ENCODE measurements at regions not wholly inside any gene's neighbourhood (a gene's known extent, or its start where the extent isn't known, plus 50 kb on each side); places are given as distances from the start of the nearest gene placed in this dataset.

DNA sequence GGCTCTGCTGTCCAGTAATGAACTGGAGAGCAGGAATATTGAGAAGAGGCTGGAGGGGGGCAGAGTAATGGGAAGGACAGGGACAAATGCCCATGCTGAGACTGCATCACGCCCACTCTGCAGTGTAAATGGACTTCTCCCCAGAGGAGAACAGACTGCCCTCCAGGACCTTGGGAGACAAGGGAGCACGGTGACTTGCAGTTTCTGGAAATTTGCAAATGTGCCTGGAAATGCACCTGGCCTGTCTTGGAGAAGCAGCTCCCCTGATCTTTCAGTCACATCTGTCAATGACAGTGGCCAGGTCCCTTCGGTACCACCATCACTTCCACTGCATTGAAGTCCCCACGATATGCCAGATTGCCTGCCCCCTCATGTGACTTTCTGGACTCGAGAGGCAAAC, 178.7 kb upstream of the SH3BP4 start:
- Mint-ChIP-seq H3K4me1 (peaks cover 5% of the 10 kb centered on the region), H3K36me3 (ENCODE audit: low read depth) (peaks cover 2% of the 10 kb centered on the region), H3K4me3 (no peak overlapping the region), H3K27ac (no peak overlapping the region), H3K27me3 (peaks cover 65% of the 10 kb centered on the region)
- no peaks in the 10 kb centered on the region for H3K9me3 ChIP-seq (ENCODE audit: control insufficient read depth, low read length, poor library complexity, severe bottlenecking)
- ATAC-seq, result no peak
- no peak for DNase-seq

DNA sequence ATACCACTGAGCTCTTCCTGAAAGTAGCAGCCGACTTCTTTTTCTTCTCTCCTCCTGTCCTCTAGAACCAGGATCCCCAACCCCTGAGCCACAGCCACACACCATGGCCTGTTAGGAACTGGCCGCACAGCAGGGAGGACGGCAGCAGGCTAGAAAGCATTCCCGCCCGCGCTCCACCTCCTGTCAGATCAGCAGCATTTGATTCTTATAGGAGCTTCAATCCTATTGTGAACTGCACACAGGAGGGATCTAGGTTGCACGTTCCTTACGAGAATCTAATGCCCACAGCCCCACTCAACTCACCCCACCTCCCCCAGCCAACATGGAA, 179.1 kb upstream of the SH3BP4 start:
- Mint-ChIP-seq H3K4me3 (no peak overlapping the region), H3K4me1 (peaks cover 5% of the 10 kb centered on the region), H3K36me3 (ENCODE audit: low read depth) (peaks cover 2% of the 10 kb centered on the region), H3K27me3 (peaks cover 66% of the 10 kb centered on the region), H3K27ac (no peak overlapping the region)
- ATAC-seq (no peak), DNase-seq (no peak)
- H3K9me3 ChIP-seq (ENCODE audit: control insufficient read depth, low read length, poor library complexity, severe bottlenecking), result no peaks in the 10 kb centered on the region

DNA sequence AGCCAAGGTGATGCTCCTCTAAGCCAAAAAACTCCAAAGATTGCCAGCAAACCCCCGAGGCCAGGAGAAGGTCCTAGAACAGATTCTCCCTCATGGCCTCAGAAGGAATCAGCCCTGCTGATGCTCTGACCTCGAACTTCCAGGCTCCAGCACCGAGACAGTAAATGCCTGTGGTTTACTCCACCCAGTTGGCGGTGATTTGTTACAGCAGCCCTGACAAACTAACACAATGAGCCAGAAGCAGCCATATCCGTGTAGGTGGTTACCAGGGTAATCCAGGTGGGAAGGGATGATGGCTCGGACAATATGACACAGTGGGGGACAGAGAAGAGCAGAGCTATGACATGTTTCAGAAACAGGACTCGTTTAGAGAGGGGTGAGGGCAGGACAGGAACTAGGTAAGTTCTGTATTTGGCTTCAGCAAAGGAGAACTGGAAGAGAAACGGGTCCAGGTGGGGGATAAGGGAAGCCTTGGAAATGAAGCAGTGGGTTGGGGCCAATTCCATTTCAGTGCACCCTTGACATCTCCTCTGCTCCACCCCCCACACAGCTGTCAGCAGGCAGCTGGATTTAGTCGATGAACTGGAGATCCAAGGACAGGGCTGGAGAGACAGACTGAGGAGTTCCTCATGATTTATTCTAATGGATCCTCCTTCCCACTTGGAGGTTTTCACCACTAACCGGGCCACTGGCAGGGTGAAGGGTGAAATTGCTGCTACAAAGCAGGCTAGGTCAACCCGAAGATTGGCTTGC, 179.7 kb upstream of the SH3BP4 start:
- DNase-seq, result no peak
- no peak overlapping the region for H3K4me3 Mint-ChIP-seq
- H3K4me1 Mint-ChIP-seq, result peaks cover 5% of the 10 kb centered on the region
- no peak overlapping the region for H3K27ac Mint-ChIP-seq
- no peak for ATAC-seq
- peaks cover 2% of the 10 kb centered on the region for H3K36me3 Mint-ChIP-seq (ENCODE audit: low read depth)
- peaks cover 68% of the 10 kb centered on the region for H3K27me3 Mint-ChIP-seq
- no peaks in the 10 kb centered on the region for H3K9me3 ChIP-seq (ENCODE audit: control insufficient read depth, low read length, poor library complexity, severe bottlenecking)

DNA sequence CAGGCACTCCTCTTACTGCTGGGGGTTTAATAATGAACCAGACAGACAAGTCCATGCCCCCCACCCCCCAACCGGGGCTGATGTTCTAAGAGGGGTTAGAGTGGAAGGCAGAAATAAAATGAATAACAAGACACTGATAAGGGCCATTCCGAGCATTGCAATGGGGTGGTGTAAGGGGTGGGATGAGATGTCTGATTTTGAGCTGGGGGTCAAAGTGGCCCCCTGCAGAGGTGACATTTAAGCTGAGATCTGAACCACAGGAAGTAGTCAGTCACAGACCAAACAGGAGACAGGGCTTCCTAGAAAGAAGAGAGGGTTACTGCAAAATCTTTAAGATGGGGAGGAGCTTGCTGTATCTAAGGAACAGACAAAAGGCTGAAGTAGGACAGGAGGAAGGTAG, 180.6 kb upstream of the SH3BP4 start:
- no peaks in the 10 kb centered on the region for H3K9me3 ChIP-seq (ENCODE audit: control insufficient read depth, low read length, poor library complexity, severe bottlenecking)
- peaks cover 2% of the 10 kb centered on the region for H3K36me3 Mint-ChIP-seq (ENCODE audit: low read depth)
- no peak overlapping the region for H3K27ac Mint-ChIP-seq
- DNase-seq (no peak), ATAC-seq (no peak)
- H3K4me3 Mint-ChIP-seq, result no peak overlapping the region
- peaks cover 5% of the 10 kb centered on the region for H3K4me1 Mint-ChIP-seq
- H3K27me3 Mint-ChIP-seq, result peaks cover 70% of the 10 kb centered on the region

DNA sequence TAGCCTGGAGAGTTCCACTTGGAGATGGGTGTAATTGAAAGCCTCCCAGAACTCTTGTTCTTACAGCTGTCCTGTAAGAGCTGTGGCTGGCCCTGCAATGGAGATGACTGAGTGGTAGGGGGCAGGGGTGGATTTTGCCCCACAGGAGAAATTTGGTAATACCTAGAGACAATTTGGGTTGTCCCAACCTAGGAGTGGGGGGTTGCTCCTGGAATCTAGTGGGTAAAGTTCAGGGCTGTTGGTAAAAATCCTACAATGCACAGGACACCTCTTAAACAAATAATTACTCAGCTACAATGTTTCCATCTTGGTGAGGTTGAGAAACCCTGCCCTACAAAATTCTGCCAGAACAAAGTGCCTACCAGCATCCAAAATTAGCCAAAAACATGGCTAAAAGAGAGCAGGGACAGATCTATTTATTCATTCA, 181.1 kb upstream of the SH3BP4 start:
- no peaks in the 10 kb centered on the region for H3K9me3 ChIP-seq (ENCODE audit: control insufficient read depth, low read length, poor library complexity, severe bottlenecking)
- H3K4me3 Mint-ChIP-seq, result no peak overlapping the region
- peaks cover 5% of the 10 kb centered on the region for H3K4me1 Mint-ChIP-seq
- ATAC-seq (no peak), DNase-seq (no peak)
- peaks cover 69% of the 10 kb centered on the region for H3K27me3 Mint-ChIP-seq
- H3K36me3 Mint-ChIP-seq (ENCODE audit: low read depth), result peaks cover 2% of the 10 kb centered on the region
- H3K27ac Mint-ChIP-seq, result no peak overlapping the region

DNA sequence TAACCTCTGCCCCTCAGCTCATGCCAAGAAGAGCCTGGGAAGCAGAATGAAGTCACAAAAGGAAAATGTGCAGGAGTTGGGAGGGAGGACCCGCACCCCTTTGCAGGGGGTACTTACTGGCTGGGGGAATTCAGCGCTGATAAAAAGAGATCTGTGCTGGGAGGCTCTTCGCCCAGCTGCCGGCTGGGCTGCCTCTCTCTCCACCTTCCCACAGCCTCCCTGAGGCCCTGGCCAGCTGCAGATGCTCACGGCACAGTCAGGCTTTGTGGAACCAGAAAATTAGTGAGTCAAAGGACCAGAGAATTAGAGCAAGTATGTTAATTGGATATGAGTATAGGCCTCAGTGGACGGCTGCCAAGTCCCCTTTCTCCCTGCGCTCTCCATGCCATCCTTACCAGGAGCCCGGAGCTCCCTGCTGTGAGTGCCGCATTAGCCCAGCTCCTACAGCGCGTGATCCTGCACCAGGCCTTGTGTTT, 181.7 kb upstream of the SH3BP4 start:
- Mint-ChIP-seq H3K27me3 (peaks cover 70% of the 10 kb centered on the region), H3K27ac (no peak overlapping the region), H3K36me3 (ENCODE audit: low read depth) (peaks cover 2% of the 10 kb centered on the region), H3K4me3 (no peak overlapping the region), H3K4me1 (peaks cover 5% of the 10 kb centered on the region)
- DNase-seq, result no peak
- no peak for ATAC-seq
- no peaks in the 10 kb centered on the region for H3K9me3 ChIP-seq (ENCODE audit: control insufficient read depth, low read length, poor library complexity, severe bottlenecking)

DNA sequence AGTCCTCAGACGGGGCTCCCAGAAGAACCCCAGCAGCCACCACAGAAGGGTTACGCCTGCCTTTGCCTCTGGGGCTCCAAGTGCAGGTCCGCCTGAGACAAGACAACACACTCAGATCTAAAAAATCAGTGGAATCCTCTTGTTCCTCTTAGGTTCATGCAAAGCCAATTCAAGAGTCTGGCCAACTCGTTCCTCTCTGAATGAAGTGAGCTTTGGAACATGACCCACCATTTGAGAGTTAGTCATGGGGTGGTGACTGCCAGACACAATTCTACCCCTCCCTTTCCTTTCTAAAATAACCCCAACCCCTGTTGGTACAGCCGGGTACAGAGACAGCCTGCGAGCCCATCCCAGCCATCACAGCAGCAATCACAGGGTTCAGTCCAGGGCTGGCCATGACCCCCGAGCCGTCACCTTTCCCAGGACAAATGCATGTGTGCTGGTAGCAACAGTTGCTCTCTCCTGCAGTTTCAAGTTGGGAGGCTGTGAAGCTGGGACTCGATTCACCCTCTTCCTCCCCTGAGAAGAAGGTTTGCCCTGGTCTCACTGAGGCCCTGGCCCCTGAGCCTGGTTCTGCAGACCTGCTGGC, 183.1 kb upstream of the SH3BP4 start:
- Mint-ChIP-seq H3K4me1 (peaks cover 3% of the 10 kb centered on the region), H3K27ac (no peak overlapping the region), H3K36me3 (ENCODE audit: low read depth) (peaks cover 2% of the 10 kb centered on the region), H3K27me3 (peaks cover 64% of the 10 kb centered on the region), H3K4me3 (no peak overlapping the region)
- DNase-seq, result no peak
- no peaks in the 10 kb centered on the region for H3K9me3 ChIP-seq (ENCODE audit: control insufficient read depth, low read length, poor library complexity, severe bottlenecking)
- no peak for ATAC-seq

DNA sequence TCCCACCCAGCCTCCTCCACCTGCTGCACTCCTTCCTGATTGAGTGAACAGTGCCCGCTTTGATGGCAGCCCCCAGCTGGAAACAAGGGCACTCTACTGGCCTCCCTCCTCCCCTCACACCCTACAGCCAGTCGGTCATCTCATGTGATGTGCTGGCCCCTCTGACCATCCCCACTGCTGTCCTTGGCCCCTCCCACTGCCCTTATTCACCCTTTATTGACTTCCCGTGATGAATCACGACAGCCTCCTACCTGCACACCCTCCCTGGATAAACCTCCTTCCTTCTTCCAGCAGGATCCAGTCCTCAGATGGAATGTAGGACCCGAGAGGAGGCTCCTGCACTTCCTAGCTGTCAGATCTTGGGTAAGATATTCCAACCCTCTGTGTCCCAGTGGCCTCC, 186.5 kb upstream of the SH3BP4 start:
- no peak for ATAC-seq
- Mint-ChIP-seq H3K27me3 (peaks cover 42% of the 10 kb centered on the region), H3K4me1 (no peaks in the 10 kb centered on the region), H3K27ac (no peak overlapping the region), H3K36me3 (ENCODE audit: low read depth) (no peaks in the 10 kb centered on the region), H3K4me3 (no peak overlapping the region)
- peaks cover 3% of the 10 kb centered on the region for H3K9me3 ChIP-seq (ENCODE audit: control insufficient read depth, low read length, poor library complexity, severe bottlenecking)
- DNase-seq, result no peak

DNA sequence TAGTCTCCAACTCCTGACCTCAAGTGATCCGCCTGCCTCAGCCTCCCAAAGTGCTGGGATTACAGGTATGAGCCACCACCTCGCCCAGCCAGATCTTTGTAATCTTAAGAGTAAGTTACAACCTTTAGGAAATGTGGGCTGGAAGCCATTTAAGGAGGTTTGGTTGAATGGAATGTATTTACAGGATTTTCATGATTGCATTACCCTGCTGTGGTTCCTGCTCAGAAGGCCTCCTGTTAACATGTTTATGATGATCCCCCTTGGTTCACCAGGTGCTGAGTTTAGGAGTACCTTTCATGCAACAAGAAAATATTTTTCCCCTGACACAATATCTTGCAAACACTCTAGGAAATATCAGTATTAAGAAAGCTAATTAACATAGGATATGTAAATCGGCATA, 187.4 kb upstream of the SH3BP4 start:
- H3K9me3 ChIP-seq (ENCODE audit: control insufficient read depth, low read length, poor library complexity, severe bottlenecking), result peaks cover 3% of the 10 kb centered on the region
- ATAC-seq (no peak), DNase-seq (no peak)
- H3K27ac Mint-ChIP-seq, result no peak overlapping the region
- H3K4me1 Mint-ChIP-seq, result no peaks in the 10 kb centered on the region
- peaks cover 40% of the 10 kb centered on the region for H3K27me3 Mint-ChIP-seq
- no peak overlapping the region for H3K4me3 Mint-ChIP-seq
- no peaks in the 10 kb centered on the region for H3K36me3 Mint-ChIP-seq (ENCODE audit: low read depth)

DNA sequence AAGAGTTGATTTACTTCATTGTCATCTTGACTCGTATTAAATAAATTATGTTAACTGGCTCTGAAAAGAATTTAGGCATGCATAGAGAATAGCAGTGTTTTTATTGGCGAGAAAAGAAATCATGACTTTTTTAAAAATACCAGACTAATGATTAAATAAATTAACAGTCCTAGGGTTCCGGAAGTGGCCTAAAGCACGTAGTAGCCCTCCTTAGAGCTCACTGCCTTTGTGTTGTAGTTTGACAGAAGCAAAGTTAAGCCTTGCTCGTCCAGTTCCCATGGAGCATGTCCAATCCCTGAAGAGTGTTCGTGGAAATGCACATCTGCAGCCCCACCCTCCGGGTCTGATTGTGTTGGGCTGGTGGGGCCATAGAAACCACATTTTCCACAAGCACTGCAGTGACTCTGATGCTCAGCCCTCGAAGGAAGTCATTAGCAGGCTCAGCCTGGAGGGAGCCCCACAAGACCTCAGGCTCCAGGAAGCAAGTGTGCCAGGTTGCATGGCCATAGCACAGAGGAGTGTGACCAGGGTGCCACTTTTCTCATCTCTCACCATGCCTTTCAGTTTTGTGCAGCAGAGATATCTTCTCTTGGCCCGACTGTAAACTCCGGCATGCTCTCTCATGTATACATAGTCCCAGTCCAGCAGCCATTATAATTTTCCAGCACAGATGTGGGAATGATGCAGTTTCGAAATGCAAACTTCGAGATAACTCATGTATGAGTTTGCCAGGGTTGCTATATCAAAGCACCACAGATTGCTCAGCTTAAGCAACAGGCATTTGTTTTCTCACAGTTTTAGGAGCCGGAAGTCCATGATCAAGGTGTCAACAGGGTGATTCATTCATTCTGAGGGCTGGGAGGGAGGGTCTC, 188.6 kb upstream of the SH3BP4 start:
- Mint-ChIP-seq H3K27ac (no peak overlapping the region), H3K4me1 (no peaks in the 10 kb centered on the region), H3K27me3 (peaks cover 32% of the 10 kb centered on the region), H3K4me3 (no peak overlapping the region), H3K36me3 (ENCODE audit: low read depth) (no peaks in the 10 kb centered on the region)
- DNase-seq, result no peak
- peaks cover 3% of the 10 kb centered on the region for H3K9me3 ChIP-seq (ENCODE audit: control insufficient read depth, low read length, poor library complexity, severe bottlenecking)
- ATAC-seq, result no peak

DNA sequence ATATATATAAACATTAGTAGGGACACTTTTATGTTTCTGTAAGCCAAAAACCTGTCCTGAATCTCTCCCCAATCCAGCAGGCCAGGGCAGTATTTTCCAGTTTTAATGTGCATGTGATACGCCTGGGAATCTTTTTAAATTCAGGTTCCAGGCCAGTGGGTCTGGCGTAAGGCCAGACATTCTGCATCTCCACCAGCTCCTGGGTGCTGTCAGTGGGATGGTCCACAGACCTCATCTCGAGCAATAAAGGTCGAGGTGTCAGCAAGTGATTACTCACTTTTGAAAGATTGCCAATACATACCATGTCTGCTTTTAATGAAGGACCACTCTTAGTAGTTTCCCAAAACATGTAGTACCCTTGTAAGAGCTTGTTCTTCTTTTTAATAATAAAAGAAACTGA, 189.9 kb upstream of the SH3BP4 start:
- H3K9me3 ChIP-seq (ENCODE audit: control insufficient read depth, low read length, poor library complexity, severe bottlenecking), result peaks cover 3% of the 10 kb centered on the region
- H3K36me3 Mint-ChIP-seq (ENCODE audit: low read depth), result no peaks in the 10 kb centered on the region
- no peaks in the 10 kb centered on the region for H3K4me1 Mint-ChIP-seq
- no peak for DNase-seq
- H3K27me3 Mint-ChIP-seq, result peaks cover 25% of the 10 kb centered on the region
- no peak overlapping the region for H3K4me3 Mint-ChIP-seq
- H3K27ac Mint-ChIP-seq, result no peak overlapping the region
- no peak for ATAC-seq

DNA sequence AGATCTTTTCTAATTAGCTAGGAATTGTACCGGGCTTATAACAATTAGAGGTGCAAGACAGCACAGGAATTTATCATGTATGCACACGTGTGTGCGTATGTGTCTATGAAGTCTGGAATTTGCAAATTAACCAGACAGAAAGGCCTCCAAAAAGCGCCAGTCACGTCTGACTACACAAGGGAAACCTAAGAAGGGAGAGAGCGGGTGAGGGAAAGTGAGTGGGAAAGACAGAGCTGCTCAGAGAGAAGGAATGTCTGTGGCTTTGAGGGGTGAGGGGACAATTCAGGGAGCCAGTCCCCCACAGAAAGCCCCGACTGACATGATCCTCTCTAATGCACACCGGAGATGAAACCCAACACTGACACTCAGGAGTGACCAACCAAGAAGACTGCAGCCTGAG, 197.7 kb upstream of the SH3BP4 start:
- Mint-ChIP-seq H3K27ac (no peak overlapping the region), H3K4me1 (peaks cover 2% of the 10 kb centered on the region), H3K36me3 (ENCODE audit: low read depth) (no peaks in the 10 kb centered on the region), H3K27me3 (peaks cover 10% of the 10 kb centered on the region), H3K4me3 (no peak overlapping the region)
- H3K9me3 ChIP-seq (ENCODE audit: control insufficient read depth, low read length, poor library complexity, severe bottlenecking), result no peaks in the 10 kb centered on the region
- ATAC-seq (no peak), DNase-seq (no peak)

DNA sequence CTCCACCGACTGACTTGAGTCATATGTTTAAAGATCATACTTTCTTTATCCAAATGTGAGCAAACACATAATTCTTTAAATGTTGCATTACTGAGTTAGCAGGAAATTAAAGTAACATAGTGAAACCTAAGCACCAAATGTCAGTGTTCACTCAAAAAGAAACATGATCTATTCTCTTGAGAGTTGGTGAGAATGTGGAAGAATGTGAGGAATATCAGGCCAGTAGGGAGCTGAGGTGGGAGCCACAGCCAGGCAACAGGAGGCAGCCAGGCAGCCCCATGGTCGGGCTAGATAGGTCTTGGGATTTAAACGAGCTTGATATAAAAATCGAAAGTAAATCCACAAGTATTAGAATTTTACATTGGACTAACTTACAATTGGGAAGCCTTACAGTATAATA, 198.1 kb upstream of the SH3BP4 start:
- no peak for ATAC-seq
- H3K4me3 Mint-ChIP-seq, result no peak overlapping the region
- H3K9me3 ChIP-seq (ENCODE audit: control insufficient read depth, low read length, poor library complexity, severe bottlenecking), result no peaks in the 10 kb centered on the region
- DNase-seq, result no peak
- H3K27me3 Mint-ChIP-seq, result peaks cover 10% of the 10 kb centered on the region
- H3K27ac Mint-ChIP-seq, result no peak overlapping the region
- H3K36me3 Mint-ChIP-seq (ENCODE audit: low read depth), result no peaks in the 10 kb centered on the region
- peaks cover 2% of the 10 kb centered on the region for H3K4me1 Mint-ChIP-seq
